OCI-LY7 (cell line): ENCODE measurements at regions not wholly inside any gene's neighbourhood (a gene's known extent, or its start where the extent isn't known, plus 50 kb on each side); places are given as distances from the start of the nearest gene placed in this dataset.

Experiments used
- EZH2phosphoT487 ChIP-seq: fragments of 200-600 bp; sonication (generic); IDR thresholded peaks from 2 replicates; pipeline ENCODE4 v1.6.1; 2018; ENCODE audit warnings: low read depth, borderline replicate concordance, mild to moderate bottlenecking, mixed run types, antibody characterized with exemption, low read length, moderate library complexity, mixed read lengths
- TF ChIP-seq, protein P1 (sequence below): fragments of 200-600 bp; sonication (generic); conservative IDR thresholded peaks from 2 replicates; pipeline ENCODE4 v1.5.1; 2014; ENCODE audit warnings: mild to moderate bottlenecking, antibody characterized with exemption, low read length, moderate library complexity, mixed read lengths

DNA sequence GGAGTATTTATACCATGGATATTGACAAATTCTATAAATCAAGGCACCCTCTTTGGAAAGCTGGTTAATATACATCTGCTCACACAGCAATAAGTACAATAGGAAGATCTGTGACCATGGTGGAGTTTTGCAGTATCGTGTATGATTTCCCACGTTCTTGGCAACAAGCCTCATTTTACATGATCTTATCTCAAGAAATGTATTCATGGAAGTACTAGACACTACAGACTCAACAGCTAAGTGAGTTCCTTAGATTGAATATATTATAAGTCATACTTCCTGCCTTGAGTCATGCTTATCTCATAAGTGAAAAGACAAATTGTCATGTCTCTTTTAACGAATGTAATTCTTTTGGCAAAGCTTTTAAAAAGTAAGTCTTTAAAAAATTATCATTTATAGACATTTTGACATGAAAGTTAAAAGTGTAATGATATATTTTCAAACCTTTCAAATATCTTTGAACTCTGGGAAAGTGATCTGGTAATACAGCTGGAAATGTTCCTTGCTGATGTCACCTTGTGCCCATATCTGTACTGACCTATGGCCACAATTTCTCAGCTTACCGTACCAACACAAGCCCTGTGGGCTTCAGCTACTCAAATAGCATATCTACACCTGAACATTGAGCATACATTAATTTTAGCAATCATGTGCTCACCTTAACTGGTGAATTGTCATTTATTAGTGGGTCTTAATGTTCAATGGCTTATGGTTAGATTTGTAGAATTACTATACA is 130.3 kb upstream of the TMC3 start:
- TF ChIP-seq, protein P1, sequence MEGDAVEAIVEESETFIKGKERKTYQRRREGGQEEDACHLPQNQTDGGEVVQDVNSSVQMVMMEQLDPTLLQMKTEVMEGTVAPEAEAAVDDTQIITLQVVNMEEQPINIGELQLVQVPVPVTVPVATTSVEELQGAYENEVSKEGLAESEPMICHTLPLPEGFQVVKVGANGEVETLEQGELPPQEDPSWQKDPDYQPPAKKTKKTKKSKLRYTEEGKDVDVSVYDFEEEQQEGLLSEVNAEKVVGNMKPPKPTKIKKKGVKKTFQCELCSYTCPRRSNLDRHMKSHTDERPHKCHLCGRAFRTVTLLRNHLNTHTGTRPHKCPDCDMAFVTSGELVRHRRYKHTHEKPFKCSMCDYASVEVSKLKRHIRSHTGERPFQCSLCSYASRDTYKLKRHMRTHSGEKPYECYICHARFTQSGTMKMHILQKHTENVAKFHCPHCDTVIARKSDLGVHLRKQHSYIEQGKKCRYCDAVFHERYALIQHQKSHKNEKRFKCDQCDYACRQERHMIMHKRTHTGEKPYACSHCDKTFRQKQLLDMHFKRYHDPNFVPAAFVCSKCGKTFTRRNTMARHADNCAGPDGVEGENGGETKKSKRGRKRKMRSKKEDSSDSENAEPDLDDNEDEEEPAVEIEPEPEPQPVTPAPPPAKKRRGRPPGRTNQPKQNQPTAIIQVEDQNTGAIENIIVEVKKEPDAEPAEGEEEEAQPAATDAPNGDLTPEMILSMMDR: no peak
- TF ChIP-seq EZH2phosphoT487: no peak
